ENCODE measurements at regions not wholly inside any gene's neighbourhood (a gene's known extent, or its start where the extent isn't known, plus 50 kb on each side); places are given as distances from the start of the nearest gene placed in this dataset.

GRCh38 chr7:22564511-22565045 is 64.6 kb upstream of the STEAP1B start:
- TF ChIP-seq SMC3 (IDR thresholded peaks at IDR 0.05) = no peak
- TF ChIP-seq ZFP36 (IDR thresholded peaks at IDR 0.05; ENCODE audit: borderline replicate concordance, partially characterized antibody) = no peak
